ENCODE measurements at regions not wholly inside any gene's neighbourhood (a gene's known extent, or its start where the extent isn't known, plus 50 kb on each side); places are given as distances from the start of the nearest gene placed in this dataset.

DNA sequence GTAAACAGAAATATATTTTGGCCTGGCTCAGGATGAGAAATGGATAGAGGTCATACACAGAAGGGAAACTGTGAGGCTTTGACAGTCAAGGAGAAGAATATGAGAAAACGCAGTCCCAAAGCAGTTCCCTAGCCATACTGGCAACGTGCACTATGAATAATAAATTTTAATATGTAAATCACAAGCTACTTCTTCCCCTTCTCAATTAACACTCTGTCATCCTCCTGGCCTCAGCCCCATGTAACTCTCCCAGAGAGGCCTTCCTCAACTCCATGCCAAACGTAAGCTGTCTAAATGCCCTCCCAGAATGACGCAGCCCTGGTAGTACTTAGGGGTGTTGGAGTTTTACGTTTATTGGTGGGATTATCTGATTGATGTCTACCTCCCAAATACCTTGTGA lies 732.6 kb downstream of the LIG4 start:
- no peaks in the 10 kb centered on the region for H3K4me1 Mint-ChIP-seq (ENCODE audit: low read depth)
- TF ChIP-seq, protein P1, sequence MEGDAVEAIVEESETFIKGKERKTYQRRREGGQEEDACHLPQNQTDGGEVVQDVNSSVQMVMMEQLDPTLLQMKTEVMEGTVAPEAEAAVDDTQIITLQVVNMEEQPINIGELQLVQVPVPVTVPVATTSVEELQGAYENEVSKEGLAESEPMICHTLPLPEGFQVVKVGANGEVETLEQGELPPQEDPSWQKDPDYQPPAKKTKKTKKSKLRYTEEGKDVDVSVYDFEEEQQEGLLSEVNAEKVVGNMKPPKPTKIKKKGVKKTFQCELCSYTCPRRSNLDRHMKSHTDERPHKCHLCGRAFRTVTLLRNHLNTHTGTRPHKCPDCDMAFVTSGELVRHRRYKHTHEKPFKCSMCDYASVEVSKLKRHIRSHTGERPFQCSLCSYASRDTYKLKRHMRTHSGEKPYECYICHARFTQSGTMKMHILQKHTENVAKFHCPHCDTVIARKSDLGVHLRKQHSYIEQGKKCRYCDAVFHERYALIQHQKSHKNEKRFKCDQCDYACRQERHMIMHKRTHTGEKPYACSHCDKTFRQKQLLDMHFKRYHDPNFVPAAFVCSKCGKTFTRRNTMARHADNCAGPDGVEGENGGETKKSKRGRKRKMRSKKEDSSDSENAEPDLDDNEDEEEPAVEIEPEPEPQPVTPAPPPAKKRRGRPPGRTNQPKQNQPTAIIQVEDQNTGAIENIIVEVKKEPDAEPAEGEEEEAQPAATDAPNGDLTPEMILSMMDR (IDR thresholded peaks at IDR 0.05) = no peak

GRCh38 chr13:107480130-107480529 lies 735.2 kb downstream of the LIG4 start:
- no peak for DNase-seq (ENCODE audit: low spot score)
- Mint-ChIP-seq H3K4me3 (ENCODE audit: unreplicated experiment) (no peak overlapping the region), H3K27ac (ENCODE audit: unreplicated experiment) (no peak overlapping the region), H3K4me1 (ENCODE audit: low read depth) (no peaks in the 10 kb centered on the region), H3K9me3 (ENCODE audit: low read depth) (no peaks in the 10 kb centered on the region), H3K36me3 (ENCODE audit: low read depth) (no peaks in the 10 kb centered on the region), H3K27me3 (ENCODE audit: low read depth) (no peaks in the 10 kb centered on the region)
- TF ChIP-seq, protein P1 (IDR thresholded peaks at IDR 0.05) = no peak

More for the DNA sequence above, 732.6 kb downstream of the LIG4 start:
- no peaks in the 10 kb centered on the region for H3K27me3 Mint-ChIP-seq (ENCODE audit: low read depth)
- no peak for DNase-seq (ENCODE audit: low spot score)
- H3K36me3 Mint-ChIP-seq (ENCODE audit: low read depth) = no peaks in the 10 kb centered on the region
- H3K9me3 Mint-ChIP-seq (ENCODE audit: low read depth) = no peaks in the 10 kb centered on the region
- H3K4me3 Mint-ChIP-seq (ENCODE audit: unreplicated experiment) = no peak overlapping the region
- no peak overlapping the region for H3K27ac Mint-ChIP-seq (ENCODE audit: unreplicated experiment)

- DNase-seq (ENCODE audit: low spot score) = no peak
- no peaks in the 10 kb centered on the region for H3K27me3 Mint-ChIP-seq (ENCODE audit: low read depth)
- H3K9me3 Mint-ChIP-seq (ENCODE audit: low read depth) = no peaks in the 10 kb centered on the region
- TF ChIP-seq, protein P1 (IDR thresholded peaks at IDR 0.05) = no peak
- no peaks in the 10 kb centered on the region for H3K4me1 Mint-ChIP-seq (ENCODE audit: low read depth)
- H3K4me3 Mint-ChIP-seq (ENCODE audit: unreplicated experiment) = no peak overlapping the region
- no peaks in the 10 kb centered on the region for H3K36me3 Mint-ChIP-seq (ENCODE audit: low read depth)
- H3K27ac Mint-ChIP-seq (ENCODE audit: unreplicated experiment) = no peak overlapping the region
These were observed 737.5 kb downstream of the LIG4 start for GRCh38 chr13:107477772-107478379.

DNA sequence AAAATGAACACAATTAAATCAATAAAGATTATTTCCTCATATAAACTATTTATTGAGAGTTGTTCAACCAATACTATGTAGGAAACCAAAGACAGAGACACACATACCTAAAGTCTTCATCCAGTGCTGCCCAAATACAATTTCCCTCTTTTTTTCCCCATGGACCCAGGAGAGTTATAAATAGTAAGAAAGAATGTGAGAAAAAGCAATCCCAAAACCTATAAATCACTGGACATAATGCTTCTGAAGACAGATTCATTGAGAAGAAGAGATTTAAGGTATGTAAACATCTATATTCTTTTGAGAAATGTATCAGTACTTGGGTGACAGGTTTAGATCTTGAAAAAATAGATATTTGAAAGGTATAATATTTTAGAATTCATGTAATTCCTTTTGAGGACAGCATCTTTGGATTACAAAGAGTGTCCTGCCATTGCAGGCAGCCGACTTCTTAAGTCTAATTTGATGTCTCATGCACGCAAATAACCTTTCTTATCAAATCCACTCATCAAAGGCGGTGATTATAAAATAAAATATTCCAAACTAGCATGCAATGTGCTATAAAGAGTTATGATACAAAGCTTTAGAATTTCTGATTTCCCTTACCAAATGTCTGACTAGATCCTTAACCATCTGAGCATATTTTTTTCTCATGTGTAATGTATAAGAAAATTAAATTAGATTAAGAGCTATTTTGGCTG lies 739.4 kb downstream of the LIG4 start:
- no peak for DNase-seq (ENCODE audit: low spot score)
- Mint-ChIP-seq H3K27ac (ENCODE audit: unreplicated experiment) (no peak overlapping the region), H3K9me3 (ENCODE audit: low read depth) (no peaks in the 10 kb centered on the region), H3K4me1 (ENCODE audit: low read depth) (no peaks in the 10 kb centered on the region), H3K4me3 (ENCODE audit: unreplicated experiment) (no peak overlapping the region), H3K27me3 (ENCODE audit: low read depth) (no peaks in the 10 kb centered on the region), H3K36me3 (ENCODE audit: low read depth) (no peaks in the 10 kb centered on the region)
- TF ChIP-seq, protein P1 (IDR thresholded peaks at IDR 0.05) = no peak

DNA sequence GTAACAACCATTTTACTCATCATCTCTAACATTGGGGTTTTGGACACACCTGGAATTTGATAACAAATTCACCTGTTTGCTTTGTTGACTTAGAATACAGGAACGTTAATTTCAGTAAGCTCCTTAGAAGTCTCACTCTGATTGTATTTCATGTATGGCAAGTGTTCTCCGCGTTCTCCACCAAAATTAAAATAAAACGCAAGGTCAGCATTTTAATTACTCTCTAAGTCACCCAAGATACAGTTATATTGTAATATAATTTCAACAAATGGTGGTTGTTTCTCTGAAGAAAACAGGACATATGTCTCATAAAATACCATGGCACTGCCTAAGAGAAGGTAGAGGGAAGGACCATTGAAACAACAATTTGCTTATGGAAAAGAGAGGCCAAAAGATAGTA lies 742.1 kb downstream of the LIG4 start:
- TF ChIP-seq, protein P1 (IDR thresholded peaks at IDR 0.05) = no peak
- Mint-ChIP-seq H3K4me1 (ENCODE audit: low read depth) (no peaks in the 10 kb centered on the region), H3K27ac (ENCODE audit: unreplicated experiment) (no peak overlapping the region), H3K4me3 (ENCODE audit: unreplicated experiment) (no peak overlapping the region), H3K9me3 (ENCODE audit: low read depth) (no peaks in the 10 kb centered on the region), H3K27me3 (ENCODE audit: low read depth) (no peaks in the 10 kb centered on the region), H3K36me3 (ENCODE audit: low read depth) (no peaks in the 10 kb centered on the region)
- no peak for DNase-seq (ENCODE audit: low spot score)

Measured in chondrocyte (in vitro differentiated cells).